Mammary epithelial cell (primary cell): ENCODE measurements at regions not wholly inside any gene's neighbourhood (a gene's known extent, or its start where the extent isn't known, plus 50 kb on each side); places are given as distances from the start of the nearest gene placed in this dataset.

Experiments used
- EZH2 ChIP-seq: IDR thresholded peaks from 2 replicates; pipeline ENCODE4 v1.6.1; 2012; ENCODE audit warnings: low read length, inconsistent platforms, borderline replicate concordance
- TF ChIP-seq, protein P1 (sequence below), 2 donors: IDR thresholded peaks in 1 of 2; conservative IDR thresholded peaks in 1 of 2; 2 replicates each; pipeline ENCODE4 v1.5.1; 2011 to 2012; ENCODE audit warnings: inconsistent platforms in 2 of 2, low read length in 2 of 2, mild to moderate bottlenecking in 2 of 2, control low read depth in 1 of 2, low read depth in 1 of 2; ENCODE audit not compliant: insufficient read depth in 1 of 2; ENCODE audit errors: extremely low read depth in 1 of 2

DNA sequence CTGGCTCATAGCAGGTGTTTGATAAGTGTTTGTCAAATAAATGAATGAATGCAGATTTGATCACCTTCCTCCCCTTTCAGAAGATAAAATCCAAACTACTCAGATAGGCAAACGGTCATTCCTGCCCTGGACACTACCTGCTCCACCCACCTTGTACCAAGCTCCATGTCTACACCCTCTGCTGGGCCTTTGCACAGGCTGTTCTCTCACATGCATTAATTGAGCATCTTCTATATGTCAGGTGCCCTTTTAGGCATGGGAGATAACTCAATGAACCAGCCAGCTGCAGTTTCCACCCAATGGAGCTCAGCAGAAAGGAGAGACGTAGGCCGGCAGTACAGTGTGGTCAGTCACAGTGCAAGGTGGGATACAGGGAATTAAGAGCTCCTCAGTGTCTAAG lies 102.3 kb upstream of the CPEB4 start:
- TF ChIP-seq, protein P1, sequence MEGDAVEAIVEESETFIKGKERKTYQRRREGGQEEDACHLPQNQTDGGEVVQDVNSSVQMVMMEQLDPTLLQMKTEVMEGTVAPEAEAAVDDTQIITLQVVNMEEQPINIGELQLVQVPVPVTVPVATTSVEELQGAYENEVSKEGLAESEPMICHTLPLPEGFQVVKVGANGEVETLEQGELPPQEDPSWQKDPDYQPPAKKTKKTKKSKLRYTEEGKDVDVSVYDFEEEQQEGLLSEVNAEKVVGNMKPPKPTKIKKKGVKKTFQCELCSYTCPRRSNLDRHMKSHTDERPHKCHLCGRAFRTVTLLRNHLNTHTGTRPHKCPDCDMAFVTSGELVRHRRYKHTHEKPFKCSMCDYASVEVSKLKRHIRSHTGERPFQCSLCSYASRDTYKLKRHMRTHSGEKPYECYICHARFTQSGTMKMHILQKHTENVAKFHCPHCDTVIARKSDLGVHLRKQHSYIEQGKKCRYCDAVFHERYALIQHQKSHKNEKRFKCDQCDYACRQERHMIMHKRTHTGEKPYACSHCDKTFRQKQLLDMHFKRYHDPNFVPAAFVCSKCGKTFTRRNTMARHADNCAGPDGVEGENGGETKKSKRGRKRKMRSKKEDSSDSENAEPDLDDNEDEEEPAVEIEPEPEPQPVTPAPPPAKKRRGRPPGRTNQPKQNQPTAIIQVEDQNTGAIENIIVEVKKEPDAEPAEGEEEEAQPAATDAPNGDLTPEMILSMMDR (conservative IDR thresholded peaks at IDR 0.05 in 1 of 2, IDR thresholded peaks at IDR 0.05 in 1 of 2; ENCODE audit: extremely low read depth in 1 of 2, insufficient read depth in 1 of 2, low read depth in 1 of 2, low read length in 2 of 2), result no peak
- no peak for TF ChIP-seq EZH2
